ENCODE measurements at regions not wholly inside any gene's neighbourhood (a gene's known extent, or its start where the extent isn't known, plus 50 kb on each side); places are given as distances from the start of the nearest gene placed in this dataset.
"Not testable (repeated sequence)": the region's sequence is repeated elsewhere in the genome, so short reads cannot be mapped to it uniquely, and the experiment has no call there.

DNA sequence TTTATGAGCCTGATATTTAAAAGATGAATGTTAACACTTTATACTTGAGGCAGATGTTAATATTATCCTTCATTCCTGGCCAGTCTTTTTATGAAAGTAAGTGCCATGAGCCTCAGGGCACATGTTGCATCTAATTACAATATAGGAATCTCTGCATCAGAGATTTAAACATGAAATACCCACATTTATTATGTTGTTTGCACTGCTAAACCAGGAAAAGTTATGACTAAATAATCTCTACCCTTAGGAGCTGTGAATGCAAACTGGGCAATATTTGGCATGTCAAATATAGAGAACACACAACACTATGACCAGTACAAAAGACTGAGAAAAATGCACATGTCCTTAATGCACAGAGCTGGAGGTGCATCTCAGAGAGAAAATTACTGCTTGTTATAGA, 526.1 kb upstream of the GRAMD2B start:
- Mint-ChIP-seq H3K9me3 (ENCODE audit: unreplicated experiment) (no peaks in the 10 kb centered on the region), H3K27me3 (ENCODE audit: unreplicated experiment) (no peaks in the 10 kb centered on the region), H3K36me3 (ENCODE audit: unreplicated experiment) (no peaks in the 10 kb centered on the region), H3K27ac (ENCODE audit: unreplicated experiment) (no peak overlapping the region), H3K4me1 (ENCODE audit: low read depth, unreplicated experiment) (no peaks in the 10 kb centered on the region), H3K4me3 (ENCODE audit: unreplicated experiment) (no peak overlapping the region)
- TF ChIP-seq, protein P1, sequence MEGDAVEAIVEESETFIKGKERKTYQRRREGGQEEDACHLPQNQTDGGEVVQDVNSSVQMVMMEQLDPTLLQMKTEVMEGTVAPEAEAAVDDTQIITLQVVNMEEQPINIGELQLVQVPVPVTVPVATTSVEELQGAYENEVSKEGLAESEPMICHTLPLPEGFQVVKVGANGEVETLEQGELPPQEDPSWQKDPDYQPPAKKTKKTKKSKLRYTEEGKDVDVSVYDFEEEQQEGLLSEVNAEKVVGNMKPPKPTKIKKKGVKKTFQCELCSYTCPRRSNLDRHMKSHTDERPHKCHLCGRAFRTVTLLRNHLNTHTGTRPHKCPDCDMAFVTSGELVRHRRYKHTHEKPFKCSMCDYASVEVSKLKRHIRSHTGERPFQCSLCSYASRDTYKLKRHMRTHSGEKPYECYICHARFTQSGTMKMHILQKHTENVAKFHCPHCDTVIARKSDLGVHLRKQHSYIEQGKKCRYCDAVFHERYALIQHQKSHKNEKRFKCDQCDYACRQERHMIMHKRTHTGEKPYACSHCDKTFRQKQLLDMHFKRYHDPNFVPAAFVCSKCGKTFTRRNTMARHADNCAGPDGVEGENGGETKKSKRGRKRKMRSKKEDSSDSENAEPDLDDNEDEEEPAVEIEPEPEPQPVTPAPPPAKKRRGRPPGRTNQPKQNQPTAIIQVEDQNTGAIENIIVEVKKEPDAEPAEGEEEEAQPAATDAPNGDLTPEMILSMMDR (IDR thresholded peaks at IDR 0.05; ENCODE audit: partially characterized antibody, unreplicated experiment), result no peak
- no peak for DNase-seq

DNA sequence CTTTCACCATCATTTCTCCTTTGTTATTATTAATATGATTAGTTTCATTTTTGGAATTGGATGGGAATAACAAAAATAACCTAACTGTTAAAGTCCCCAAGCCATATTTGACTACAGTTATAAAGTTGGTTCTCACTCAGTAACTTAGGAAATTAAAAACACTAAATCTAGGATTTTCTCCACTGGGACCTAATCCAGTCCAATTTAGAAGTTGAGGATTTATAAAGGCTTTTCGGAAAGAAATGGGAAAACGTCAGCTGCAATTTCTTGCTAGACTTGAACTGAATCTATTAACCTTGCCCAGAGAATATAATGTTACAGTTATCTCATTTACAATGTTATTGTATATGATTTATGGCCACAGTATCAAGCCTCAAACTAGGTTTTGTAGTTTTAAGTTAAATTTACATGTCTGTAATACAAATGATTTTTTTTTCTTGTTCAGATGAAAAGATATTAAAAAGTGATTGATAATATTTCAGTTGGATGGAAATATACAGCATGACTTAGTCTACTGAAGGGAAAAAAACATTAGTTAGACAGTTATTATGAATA, 524.3 kb upstream of the GRAMD2B start:
- no peaks in the 10 kb centered on the region for H3K27me3 Mint-ChIP-seq (ENCODE audit: unreplicated experiment)
- DNase-seq, result no peak
- TF ChIP-seq, protein P1 (IDR thresholded peaks at IDR 0.05; ENCODE audit: partially characterized antibody, unreplicated experiment), result no peak
- no peaks in the 10 kb centered on the region for H3K36me3 Mint-ChIP-seq (ENCODE audit: unreplicated experiment)
- H3K4me3 Mint-ChIP-seq (ENCODE audit: unreplicated experiment), result no peak overlapping the region
- no peaks in the 10 kb centered on the region for H3K9me3 Mint-ChIP-seq (ENCODE audit: unreplicated experiment)
- no peak overlapping the region for H3K27ac Mint-ChIP-seq (ENCODE audit: unreplicated experiment)
- no peaks in the 10 kb centered on the region for H3K4me1 Mint-ChIP-seq (ENCODE audit: low read depth, unreplicated experiment)

DNA sequence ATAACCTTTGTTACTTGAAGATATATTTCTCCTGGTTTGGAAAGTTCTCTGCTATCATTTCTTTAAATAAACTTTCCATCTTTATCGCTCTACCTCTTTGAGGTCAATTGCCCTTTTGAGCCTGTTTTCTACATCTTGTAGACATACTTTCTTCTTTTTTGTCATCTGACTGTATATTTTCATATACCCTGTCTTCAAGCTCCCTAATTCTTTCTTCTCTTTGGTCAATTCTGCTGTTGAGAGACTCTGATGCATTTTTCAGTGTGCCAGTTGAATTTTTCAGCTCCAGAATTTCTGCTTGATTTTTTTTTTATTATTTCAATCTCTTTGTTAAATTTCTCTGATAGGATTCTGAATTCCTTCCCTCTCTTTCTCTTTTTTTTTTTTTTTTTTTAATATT, 511.2 kb upstream of the GRAMD2B start:
- Mint-ChIP-seq H3K9me3 (ENCODE audit: unreplicated experiment) (peaks cover 12% of the 10 kb centered on the region), H3K36me3 (ENCODE audit: unreplicated experiment) (peaks cover 44% of the 10 kb centered on the region), H3K27ac (ENCODE audit: unreplicated experiment) (no peak overlapping the region), H3K4me1 (ENCODE audit: low read depth, unreplicated experiment) (no peaks in the 10 kb centered on the region), H3K27me3 (ENCODE audit: unreplicated experiment) (peaks cover 2% of the 10 kb centered on the region), H3K4me3 (ENCODE audit: unreplicated experiment) (no peak overlapping the region)
- TF ChIP-seq, protein P1 (IDR thresholded peaks at IDR 0.05; ENCODE audit: partially characterized antibody, unreplicated experiment), result no peak
- no peak for DNase-seq

DNA sequence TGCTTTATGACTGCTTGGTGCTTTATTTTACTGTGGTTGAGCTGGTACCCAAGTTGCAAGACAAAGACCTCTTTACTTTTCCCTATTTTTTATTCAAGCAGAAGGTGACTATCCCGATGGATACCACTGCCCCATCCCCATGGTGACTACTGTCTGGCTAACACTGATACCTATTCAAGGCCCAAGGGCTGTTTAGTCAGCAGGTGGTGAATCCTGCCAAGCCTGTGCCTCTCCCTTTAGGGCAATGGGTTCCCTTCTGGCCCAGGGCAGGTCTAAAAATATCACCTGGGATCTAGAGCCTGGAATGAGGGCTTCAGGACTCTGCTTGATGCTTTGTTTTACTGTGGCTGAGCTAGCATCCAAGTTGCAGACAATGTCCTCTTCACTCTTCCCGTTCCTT, 510.0 kb upstream of the GRAMD2B start:
- Mint-ChIP-seq H3K4me1 (ENCODE audit: low read depth, unreplicated experiment) (no peaks in the 10 kb centered on the region), H3K27me3 (ENCODE audit: unreplicated experiment) (peaks cover 2% of the 10 kb centered on the region), H3K4me3 (ENCODE audit: unreplicated experiment) (no peak overlapping the region), H3K27ac (ENCODE audit: unreplicated experiment) (no peak overlapping the region), H3K36me3 (ENCODE audit: unreplicated experiment) (peaks cover 42% of the 10 kb centered on the region), H3K9me3 (ENCODE audit: unreplicated experiment) (peaks cover 12% of the 10 kb centered on the region)
- TF ChIP-seq, protein P1 (IDR thresholded peaks at IDR 0.05; ENCODE audit: partially characterized antibody, unreplicated experiment), result no peak
- no peak for DNase-seq

DNA sequence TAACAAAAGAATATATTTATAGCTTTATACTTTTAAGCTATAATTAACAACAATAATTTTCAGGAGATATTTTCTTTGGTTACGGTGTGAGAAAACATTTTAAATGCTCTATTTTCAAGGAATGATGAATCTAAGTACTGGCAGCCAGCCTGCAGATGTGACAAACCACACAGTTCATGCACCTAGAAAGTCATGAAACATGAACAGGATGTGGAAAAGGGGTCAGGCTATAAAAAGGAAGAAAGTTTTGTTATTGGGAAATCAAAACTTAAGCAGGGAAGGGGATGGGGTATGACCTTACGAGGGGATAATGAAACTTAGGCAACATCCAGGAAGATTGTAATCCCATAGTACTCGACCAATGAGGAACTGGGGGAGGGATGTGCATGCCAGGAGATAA, 508.7 kb upstream of the GRAMD2B start:
- Mint-ChIP-seq H3K27me3 (ENCODE audit: unreplicated experiment) (peaks cover 2% of the 10 kb centered on the region), H3K36me3 (ENCODE audit: unreplicated experiment) (peaks cover 42% of the 10 kb centered on the region), H3K4me1 (ENCODE audit: low read depth, unreplicated experiment) (no peaks in the 10 kb centered on the region), H3K9me3 (ENCODE audit: unreplicated experiment) (peaks cover 13% of the 10 kb centered on the region), H3K4me3 (ENCODE audit: unreplicated experiment) (no peak overlapping the region), H3K27ac (ENCODE audit: unreplicated experiment) (no peak overlapping the region)
- DNase-seq, result no peak
- TF ChIP-seq, protein P1 (IDR thresholded peaks at IDR 0.05; ENCODE audit: partially characterized antibody, unreplicated experiment), result no peak

DNA sequence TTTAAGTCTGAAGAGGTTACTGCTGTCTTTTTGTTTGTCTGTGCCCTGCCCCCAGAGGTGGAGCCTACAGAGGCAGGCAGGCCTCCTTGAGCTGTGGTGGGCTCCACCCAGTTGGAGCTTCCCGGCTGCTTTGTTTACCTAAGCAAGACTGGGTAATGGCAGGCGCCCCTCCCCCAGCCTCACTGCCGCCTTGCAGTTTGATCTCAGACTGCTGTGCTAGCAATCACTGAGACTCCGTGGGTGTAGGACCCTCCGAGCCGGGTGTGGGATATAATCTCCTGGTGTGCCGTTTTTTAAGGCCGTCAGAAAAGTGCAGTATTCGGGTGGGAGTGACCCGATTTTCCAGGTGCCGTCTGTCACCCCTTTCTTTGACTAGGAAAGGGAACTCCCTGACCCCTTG, 499.3 kb upstream of the GRAMD2B start:
- not testable (repeated sequence) for H3K4me1 Mint-ChIP-seq (ENCODE audit: low read depth, unreplicated experiment); H3K27ac Mint-ChIP-seq (ENCODE audit: unreplicated experiment); DNase-seq; H3K4me3 Mint-ChIP-seq (ENCODE audit: unreplicated experiment); H3K27me3 Mint-ChIP-seq (ENCODE audit: unreplicated experiment); H3K36me3 Mint-ChIP-seq (ENCODE audit: unreplicated experiment); H3K9me3 Mint-ChIP-seq (ENCODE audit: unreplicated experiment)

Data from glutamatergic neuron (in vitro differentiated cells).